AG09309 (cell line): ENCODE measurements at regions not wholly inside any gene's neighbourhood (a gene's known extent, or its start where the extent isn't known, plus 50 kb on each side); places are given as distances from the start of the nearest gene placed in this dataset.

Experiments used
- DNase-seq: peaks from one replicate; pipeline ENCODE4 v3.0.0-alpha.2; 2010; ENCODE audit warnings: low read depth
- H3K4me3 ChIP-seq: 2 replicates; pipeline ENCODE4 v1.5.1; 2011; ENCODE audit warnings: mild to moderate bottlenecking, low read depth, low read length, moderate library complexity; ENCODE audit not compliant: control insufficient read depth
- CTCF ChIP-seq: IDR thresholded peaks from 2 replicates; pipeline ENCODE4 v1.5.1; 2011; ENCODE audit warnings: mild to moderate bottlenecking, low read depth, low read length, inconsistent platforms; ENCODE audit not compliant: insufficient read depth, control insufficient read depth; ENCODE audit errors: missing control alignments

GRCh38 chr21:15283789-15284188, 219.0 kb upstream of the NRIP1 start:
- H3K4me3 ChIP-seq: no peak overlapping the region
- TF ChIP-seq CTCF: no peak
- no peak for DNase-seq

- TF ChIP-seq CTCF: no peak
- no peak overlapping the region for H3K4me3 ChIP-seq
- no peak for DNase-seq
These were observed 220.8 kb upstream of the NRIP1 start for GRCh38 chr21:15285556-15285955.

GRCh38 chr21:15289246-15289645, 224.4 kb upstream of the NRIP1 start:
- no peak for DNase-seq
- no peak overlapping the region for H3K4me3 ChIP-seq

GRCh38 chr21:15289896-15290841, 225.4 kb upstream of the NRIP1 start:
- DNase-seq: no peak
- no peak overlapping the region for H3K4me3 ChIP-seq
- no peak for TF ChIP-seq CTCF

More at GRCh38 chr21:15289246-15289645, 224.4 kb upstream of the NRIP1 start:
- TF ChIP-seq CTCF: no peak

GRCh38 chr21:15291621-15292266, 226.9 kb upstream of the NRIP1 start:
- no peak for TF ChIP-seq CTCF
- no peak for DNase-seq
- no peak overlapping the region for H3K4me3 ChIP-seq

GRCh38 chr21:15293240-15293639, 228.4 kb upstream of the NRIP1 start:
- no peak for DNase-seq
- no peak for TF ChIP-seq CTCF
- no peak overlapping the region for H3K4me3 ChIP-seq
